H1 (cell line): ENCODE measurements at regions not wholly inside any gene's neighbourhood (a gene's known extent, or its start where the extent isn't known, plus 50 kb on each side); places are given as distances from the start of the nearest gene placed in this dataset.

Source experiments
- CTCF ChIA-PET: fragments of 300-600 bp; sonication (Branson Sonifier 250); formaldehyde crosslinking; loops from one replicate; lab custom pipeline; 2021; ENCODE audit not compliant: partially characterized antibody; lab: Charles Lee
- POLR2A ChIA-PET: fragments of 300-600 bp; sonication (Branson Sonifier 250); formaldehyde crosslinking; loops from one replicate; lab custom pipeline; 2021; ENCODE audit warnings: inconsistent platforms; ENCODE audit not compliant: partially characterized antibody; lab: Charles Lee
- DNase-seq, 2 experiments: peaks; one replicate each; pipeline versions ENCODE4 v3.0.0 to v3.0.0-alpha.2; 2010 to 2022; ENCODE audit warnings: low spot score in 2 of 2, low read depth in 1 of 2, mixed read lengths in 1 of 2
- FAIRE-seq: peaks from 2 replicates; lab custom pipeline; 2011; peaks lifted over from hg19 to GRCh38; lab: Jason Lieb, UNC
- H2AFZ ChIP-seq: 2 replicates; pipeline ENCODE4 v1.8.1; 2012; ENCODE audit warnings: low read length, inconsistent platforms
- H2AK5ac ChIP-seq: 2 replicates; pipeline ENCODE4 v1.6.1; 2013; ENCODE audit warnings: low read depth, low read length
- H2BK120ac ChIP-seq: replicated peaks from 2 replicates; pipeline ENCODE3; 2013; ENCODE audit warnings: low read depth, low read length, inconsistent platforms
- H2BK12ac ChIP-seq: 2 replicates; pipeline ENCODE4 v1.6.1; 2013; ENCODE audit warnings: low read depth, low read length
- H2BK15ac ChIP-seq: 2 replicates; pipeline ENCODE4 v1.6.1; 2013; ENCODE audit warnings: low read length
- H2BK20ac ChIP-seq: 2 replicates; pipeline ENCODE4 v1.6.1; 2013; ENCODE audit warnings: low read length
- H2BK5ac ChIP-seq: 2 replicates; pipeline ENCODE4 v1.6.1; 2013; ENCODE audit warnings: low read depth, low read length
- H3K14ac ChIP-seq: 2 replicates; pipeline ENCODE4 v1.6.1; 2013; ENCODE audit warnings: inconsistent platforms; ENCODE audit not compliant: insufficient read length
- H3K18ac ChIP-seq: 2 replicates; pipeline ENCODE4 v1.6.1; 2013; ENCODE audit warnings: low read length; ENCODE audit errors: extremely low read depth
- H3K23ac ChIP-seq: 2 replicates; pipeline ENCODE4 v1.6.1; 2013; ENCODE audit warnings: inconsistent platforms; ENCODE audit not compliant: insufficient read length
- H3K23me2 ChIP-seq: 2 replicates; pipeline ENCODE4 v1.6.1; 2013; ENCODE audit warnings: low read depth, low read length
- H3K27ac ChIP-seq: 2 replicates; pipeline ENCODE4 v1.6.1; 2011; ENCODE audit warnings: low read depth, low read length, inconsistent platforms
- H3K27me3 ChIP-seq, 4 experiments: replicated peaks in 1 of 4; 1 replicate in 1 of 4; 2 replicates in 3 of 4; pipeline versions ENCODE4 v1.6.1 to v1.8.1; 2011 to 2013; ENCODE audit warnings: low read length in 3 of 4, mild to moderate bottlenecking in 3 of 4, inconsistent platforms in 2 of 4, mixed read lengths in 2 of 4, moderate library complexity in 1 of 4; ENCODE audit not compliant: control insufficient read depth in 3 of 4, insufficient read depth in 3 of 4; ENCODE audit errors: extremely low read depth in 1 of 4
- H3K36me3 ChIP-seq, 4 experiments: 2 replicates each; pipeline versions ENCODE4 v1.6.1 to v1.8.1; 2011 to 2013; ENCODE audit warnings: mild to moderate bottlenecking in 4 of 4, low read length in 3 of 4, moderate library complexity in 2 of 4, control low read depth in 1 of 4, inconsistent platforms in 1 of 4; ENCODE audit not compliant: insufficient read depth in 4 of 4, control insufficient read depth in 2 of 4
- H3K4ac ChIP-seq: replicated peaks from 2 replicates; pipeline ENCODE3; 2013; ENCODE audit warnings: low read length, low read depth, mixed read lengths, inconsistent platforms; ENCODE audit not compliant: insufficient read length
- H3K4me1 ChIP-seq, 4 experiments: replicated peaks in 1 of 4; 1 replicate in 1 of 4; 2 replicates in 3 of 4; pipeline versions ENCODE4 v1.6.1 to v1.8.1; 2011 to 2013; ENCODE audit warnings: low read length in 3 of 4, inconsistent platforms in 2 of 4, mixed read lengths in 1 of 4; ENCODE audit not compliant: insufficient read depth in 4 of 4, control insufficient read depth in 3 of 4
- H3K4me2 ChIP-seq, 2 experiments: 2 replicates each; pipeline versions ENCODE4 v1.6.1 to v1.8.1; 2011 to 2013; ENCODE audit warnings: low read depth in 2 of 2, low read length in 2 of 2, control low read depth in 1 of 2, inconsistent platforms in 1 of 2, mild to moderate bottlenecking in 1 of 2; ENCODE audit not compliant: insufficient read depth in 1 of 2
- H3K4me3 ChIP-seq, 4 experiments: fragments of 200-600, 300-600 bp in 1 of 4; sonication (generic), shearing (Covaris generic), sonication (Bioruptor Twin) in 1 of 4; 2 replicates each; pipeline versions ENCODE4 v1.5.1 to v1.8.1; 2011 to 2016; ENCODE audit warnings: low read length in 4 of 4, low read depth in 3 of 4, control low read depth in 2 of 4, inconsistent platforms in 2 of 4, mild to moderate bottlenecking in 2 of 4, mixed read lengths in 1 of 4, moderate library complexity in 1 of 4; ENCODE audit not compliant: insufficient read depth in 2 of 4; ENCODE audit errors: extremely low read depth in 1 of 4
- H3K56ac ChIP-seq: replicated peaks from 2 replicates; pipeline ENCODE3; 2013; ENCODE audit warnings: low read depth, mild to moderate bottlenecking, mixed read lengths, low read length, inconsistent platforms; ENCODE audit not compliant: insufficient read length
- H3K79me1 ChIP-seq: 2 replicates; pipeline ENCODE4 v1.6.1; 2013; ENCODE audit warnings: low read depth, low read length, control low read depth
- H3K79me2 ChIP-seq, 2 experiments: 2 replicates each; pipeline versions ENCODE4 v1.6.1 to v1.8.1; 2012 to 2013; ENCODE audit warnings: low read length in 2 of 2, mild to moderate bottlenecking in 2 of 2, inconsistent platforms in 1 of 2; ENCODE audit not compliant: insufficient read depth in 2 of 2, control insufficient read depth in 1 of 2
- H3K9ac ChIP-seq, 4 experiments: replicated peaks in 1 of 4; 1 replicate in 1 of 4; 2 replicates in 3 of 4; pipeline versions ENCODE4 v1.6.1 to v1.8.1; 2011 to 2013; ENCODE audit warnings: low read depth in 3 of 4, low read length in 3 of 4, control low read depth in 2 of 4, mild to moderate bottlenecking in 2 of 4, moderate library complexity in 2 of 4, inconsistent platforms in 1 of 4; ENCODE audit errors: extremely low read depth in 1 of 4
- H3K9me3 ChIP-seq, 2 experiments: 2 replicates each; pipeline versions ENCODE4 v1.6.1 to v1.8.1; 2012 to 2013; ENCODE audit warnings: mild to moderate bottlenecking in 2 of 2, moderate library complexity in 2 of 2, control low read depth in 1 of 2, inconsistent platforms in 1 of 2, low read depth in 1 of 2, low read length in 1 of 2, mixed read lengths in 1 of 2; ENCODE audit not compliant: insufficient read depth in 2 of 2
- H4K20me1 ChIP-seq, 2 experiments: replicated peaks in 1 of 2; 2 replicates each; pipeline versions ENCODE3 to v1.8.1; 2011 to 2013; ENCODE audit warnings: inconsistent platforms in 2 of 2, low read length in 2 of 2, mild to moderate bottlenecking in 1 of 2; ENCODE audit not compliant: insufficient read depth in 2 of 2, control insufficient read depth in 1 of 2
- H4K5ac ChIP-seq: 2 replicates; pipeline ENCODE4 v1.6.1; 2013; ENCODE audit warnings: low read length, low read depth, mixed read lengths, inconsistent platforms; ENCODE audit not compliant: insufficient read length
- H4K8ac ChIP-seq: 2 replicates; pipeline ENCODE4 v1.8.0; 2013; ENCODE audit warnings: mild to moderate bottlenecking, moderate library complexity, low read length, inconsistent platforms; ENCODE audit not compliant: insufficient read depth; ENCODE audit errors: extremely low read depth
- H4K91ac ChIP-seq: replicated peaks from 2 replicates; pipeline ENCODE3; 2013; ENCODE audit warnings: low read length, mixed read lengths, inconsistent platforms; ENCODE audit not compliant: insufficient read length
- CHD2 ChIP-seq: IDR thresholded peaks from 2 replicates; pipeline ENCODE4 v1.6.1; 2012; ENCODE audit warnings: low read length, improper control_type of control experiment
- CREB1 ChIP-seq: IDR thresholded peaks from 2 replicates; pipeline ENCODE4 v1.6.1; 2012; ENCODE audit warnings: inconsistent platforms
- EGR1 ChIP-seq: IDR thresholded peaks from 2 replicates; pipeline ENCODE4 v1.6.1; 2011; ENCODE audit warnings: low read depth, low read length, borderline replicate concordance
- EP300 ChIP-seq, 2 experiments: IDR thresholded peaks; 1 replicate in 1 of 2; 2 replicates in 1 of 2; pipeline ENCODE4 v1.6.1; 2011 to 2012; ENCODE audit warnings: low read depth in 2 of 2, low read length in 2 of 2, mild to moderate bottlenecking in 2 of 2, borderline replicate concordance in 1 of 2, inconsistent platforms in 1 of 2, moderate library complexity in 1 of 2
- FOSL1 ChIP-seq: IDR thresholded peaks from 2 replicates; pipeline ENCODE4 v1.6.1; 2011; ENCODE audit warnings: mild to moderate bottlenecking, low read depth, low read length, moderate library complexity; ENCODE audit not compliant: insufficient read depth
- PHF8 ChIP-seq: fragments of 200-600 bp; sonication (generic); conservative IDR thresholded peaks from 2 replicates; pipeline ENCODE4 v1.7.1; 2012; ENCODE audit warnings: low read depth, mild to moderate bottlenecking, inconsistent platforms, low read length, moderate library complexity
- POLR2AphosphoS5 ChIP-seq: IDR thresholded peaks from 2 replicates; pipeline ENCODE4 v1.6.1; 2011; ENCODE audit warnings: low read depth, low read length
- RAD21 ChIP-seq, 2 experiments: IDR thresholded peaks in 1 of 2; conservative IDR thresholded peaks in 1 of 2; 2 replicates each; pipeline ENCODE4 v1.6.1; 2011; ENCODE audit warnings: low read depth in 2 of 2, low read length in 2 of 2, improper control_type of control experiment in 1 of 2, inconsistent platforms in 1 of 2, mild to moderate bottlenecking in 1 of 2, moderate library complexity in 1 of 2
- SP2 ChIP-seq: IDR thresholded peaks from 2 replicates; pipeline ENCODE4 v1.6.1; 2012; ENCODE audit warnings: mild to moderate bottlenecking, low read length, inconsistent platforms
- TAF1 ChIP-seq: IDR thresholded peaks from 2 replicates; pipeline ENCODE4 v1.6.1; 2011; ENCODE audit warnings: mild to moderate bottlenecking, low read depth, low read length
- TCF12 ChIP-seq: IDR thresholded peaks from 2 replicates; pipeline ENCODE4 v1.6.1; 2011; ENCODE audit warnings: low read depth, mild to moderate bottlenecking, low read length
- WGBS, 2 experiments: shearing (Covaris generic) in 1 of 2; methylation state at CpG; one replicate each; pipeline versions ENCODE4 v1.1.6 to v1.1.7; 2013 to 2015; ENCODE audit warnings: low lambda C conversion rate in 2 of 2, mixed read lengths in 2 of 2, inconsistent platforms in 1 of 2, low coverage in 1 of 2, missing lambda C conversion rate in 1 of 2; ENCODE audit not compliant: insufficient replicate concordance in 2 of 2, insufficient coverage in 1 of 2, insufficient read length in 1 of 2; ENCODE audit errors: extremely low coverage in 1 of 2, missing lambda C conversion rate in 1 of 2; 5-methylcytosine and 5-hydroxymethylcytosine counted together
- TF ChIP-seq, protein P1 (sequence below): IDR thresholded peaks from 2 replicates; pipeline ENCODE4 v1.6.1; 2012; ENCODE audit warnings: low read length, inconsistent platforms
- TF ChIP-seq, protein P2 (sequence below): IDR thresholded peaks from 2 replicates; pipeline ENCODE4 v1.6.1; 2012; ENCODE audit warnings: inconsistent platforms

GRCh38 chr6:56899311-56899710 lies 55.6 kb upstream of the BEND6 start:
- H3K36me3 ChIP-seq = no peaks in the 10 kb centered on the region; a peak in 1 of 8 replicates
- H4K5ac ChIP-seq = no peak overlapping the region
- no peaks in the 10 kb centered on the region for H3K9me3 ChIP-seq
- no peaks in the 10 kb centered on the region for H3K23me2 ChIP-seq
- DNase-seq (no peak), FAIRE-seq (no peak)
- H2BK120ac ChIP-seq = no peak overlapping the region
- H3K9ac ChIP-seq = no peak overlapping the region
- no peak overlapping the region for H3K14ac ChIP-seq
- H3K18ac ChIP-seq = no peak overlapping the region
- no peak overlapping the region for H3K56ac ChIP-seq
- H2AK5ac ChIP-seq = no peak overlapping the region
- H3K27me3 ChIP-seq = no peaks in the 10 kb centered on the region
- no peak overlapping the region for H3K4me3 ChIP-seq
- no peak overlapping the region for H2BK15ac ChIP-seq
- H3K4me1 ChIP-seq = no peaks in the 10 kb centered on the region
- H3K4me2 ChIP-seq = no peak overlapping the region
- no peaks in the 10 kb centered on the region for H3K79me1 ChIP-seq
- H2BK5ac ChIP-seq = no peak overlapping the region
- ChIA-PET POLR2A (no interaction called here), CTCF (interaction anchor here (0.9 to 1.1 kb wide), 2 partner anchors 11 to 418 kb away, joined by 4 read pairs; partner anchors contain the start of gene PRIM2)
- H3K4ac ChIP-seq = no peak overlapping the region
- H2AFZ ChIP-seq = no peak overlapping the region
- no peak overlapping the region for H3K27ac ChIP-seq
- H2BK12ac ChIP-seq = no peak overlapping the region
- H3K23ac ChIP-seq = no peak overlapping the region
- H4K91ac ChIP-seq = no peak overlapping the region
- whole genome bisulfite sequencing, 2 experiments = 88% methylated on average over 1 of the region's 1 CpG; no CpG with 5 or more reads in 1 of the 2 experiments
- H4K20me1 ChIP-seq = no peaks in the 10 kb centered on the region
- no peak overlapping the region for H4K8ac ChIP-seq
- H3K79me2 ChIP-seq = no peaks in the 10 kb centered on the region
- no peak overlapping the region for H2BK20ac ChIP-seq
- TF ChIP-seq PHF8 (no peak), EGR1 (no peak), TCF12 (no peak), EP300 (IDR thresholded peaks at IDR 0.05; ENCODE audit: borderline replicate concordance in 1 of 2, low read depth in 2 of 2, low read length in 2 of 2) (no peak), SP2 (no peak), TAF1 (no peak), POLR2AphosphoS5 (no peak), FOSL1 (no peak), RAD21 (IDR thresholded peaks at IDR 0.05 in 1 of 2, conservative IDR thresholded peaks at IDR 0.05 in 1 of 2; ENCODE audit: low read depth in 2 of 2, low read length in 2 of 2) (no peak), CREB1 (no peak), CHD2 (no peak)
- TF ChIP-seq, protein P1, sequence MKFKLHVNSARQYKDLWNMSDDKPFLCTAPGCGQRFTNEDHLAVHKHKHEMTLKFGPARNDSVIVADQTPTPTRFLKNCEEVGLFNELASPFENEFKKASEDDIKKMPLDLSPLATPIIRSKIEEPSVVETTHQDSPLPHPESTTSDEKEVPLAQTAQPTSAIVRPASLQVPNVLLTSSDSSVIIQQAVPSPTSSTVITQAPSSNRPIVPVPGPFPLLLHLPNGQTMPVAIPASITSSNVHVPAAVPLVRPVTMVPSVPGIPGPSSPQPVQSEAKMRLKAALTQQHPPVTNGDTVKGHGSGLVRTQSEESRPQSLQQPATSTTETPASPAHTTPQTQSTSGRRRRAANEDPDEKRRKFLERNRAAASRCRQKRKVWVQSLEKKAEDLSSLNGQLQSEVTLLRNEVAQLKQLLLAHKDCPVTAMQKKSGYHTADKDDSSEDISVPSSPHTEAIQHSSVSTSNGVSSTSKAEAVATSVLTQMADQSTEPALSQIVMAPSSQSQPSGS = no peak
- TF ChIP-seq, protein P2, sequence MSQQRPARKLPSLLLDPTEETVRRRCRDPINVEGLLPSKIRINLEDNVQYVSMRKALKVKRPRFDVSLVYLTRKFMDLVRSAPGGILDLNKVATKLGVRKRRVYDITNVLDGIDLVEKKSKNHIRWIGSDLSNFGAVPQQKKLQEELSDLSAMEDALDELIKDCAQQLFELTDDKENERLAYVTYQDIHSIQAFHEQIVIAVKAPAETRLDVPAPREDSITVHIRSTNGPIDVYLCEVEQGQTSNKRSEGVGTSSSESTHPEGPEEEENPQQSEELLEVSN = no peak
